CD4-positive, alpha-beta T cell (primary cell): ENCODE measurements at regions not wholly inside any gene's neighbourhood (a gene's known extent, or its start where the extent isn't known, plus 50 kb on each side); places are given as distances from the start of the nearest gene placed in this dataset.

ENCODE experiments used
- ATAC-seq: fragments of 200-7000 bp; cut with Tn5 transposase; one replicate; pipeline ENCODE4 v1.10.0; 2022; ENCODE audit warnings: mild to moderate bottlenecking; ENCODE audit not compliant: poor library complexity
- CTCF ChIA-PET: fragments of 350-600 bp; sonication (Branson Sonifier 250); formaldehyde crosslinking; loops from one replicate; lab custom pipeline; 2021; ENCODE audit warnings: antibody characterized with exemption, inconsistent platforms; lab: Charles Lee
- POLR2A ChIA-PET: fragments of 350-600 bp; sonication (Branson Sonifier 250); formaldehyde crosslinking; loops from one replicate; lab custom pipeline; 2021; ENCODE audit warnings: antibody characterized with exemption, inconsistent platforms; lab: Charles Lee
- DNase-seq, 14 experiments: peaks; one replicate each; pipeline ENCODE4 v3.0.0-alpha.2; 2013 to 2020; ENCODE audit warnings: mixed read lengths in 2 of 14
- H3K27ac ChIP-seq, 2 donors: one replicate each; pipeline versions ENCODE4 v1.5.1 to v1.7.0; 2013; ENCODE audit warnings: low read length in 2 of 2, low read depth in 1 of 2, mild to moderate bottlenecking in 1 of 2
- H3K27me3 ChIP-seq, 2 experiments: 1 replicate in 1 of 2; 2 replicates in 1 of 2; pipeline versions ENCODE4 v1.6.1 to v1.7.0; 2013; ENCODE audit warnings: low read length in 2 of 2, control low read depth in 1 of 2, mild to moderate bottlenecking in 1 of 2, moderate library complexity in 1 of 2; ENCODE audit not compliant: insufficient read depth in 2 of 2, control insufficient read depth in 1 of 2
- H3K36me3 ChIP-seq: one replicate; pipeline ENCODE4 v1.6.1; 2013; ENCODE audit warnings: low read length, control low read depth; ENCODE audit not compliant: insufficient read depth
- H3K4me1 ChIP-seq: one replicate; pipeline ENCODE4 v1.6.1; 2013; ENCODE audit warnings: low read length, control low read depth; ENCODE audit not compliant: insufficient read depth
- H3K4me3 ChIP-seq: one replicate; pipeline ENCODE4 v1.5.1; 2013; ENCODE audit warnings: mild to moderate bottlenecking, low read length, moderate library complexity
- H3K9me3 ChIP-seq, 2 experiments: 1 replicate in 1 of 2; 2 replicates in 1 of 2; pipeline versions ENCODE4 v1.6.1 to v1.7.0; 2013; ENCODE audit warnings: low read length in 2 of 2, mild to moderate bottlenecking in 2 of 2, control low read depth in 1 of 2, moderate library complexity in 1 of 2; ENCODE audit not compliant: control insufficient read depth in 1 of 2, insufficient read depth in 1 of 2
- H3K27ac Mint-ChIP-seq: one replicate; pipeline ENCODE4 v1.8.0; 2020; ENCODE audit warnings: mixed read lengths
- H3K27me3 Mint-ChIP-seq: one replicate; pipeline ENCODE4 v1.8.0; 2021; ENCODE audit warnings: mixed read lengths
- H3K36me3 Mint-ChIP-seq: one replicate; pipeline ENCODE4 v1.8.0; 2021; ENCODE audit warnings: low read depth, mixed read lengths
- H3K4me1 Mint-ChIP-seq: one replicate; pipeline ENCODE4 v1.8.0; 2021; ENCODE audit warnings: low read depth, mixed read lengths
- H3K4me3 Mint-ChIP-seq: one replicate; pipeline ENCODE4 v1.8.0; 2020; ENCODE audit warnings: mild to moderate bottlenecking, mixed read lengths
- H3K9me3 Mint-ChIP-seq: one replicate; pipeline ENCODE4 v1.8.0; 2020; ENCODE audit warnings: mixed read lengths
- intact Hi-C, 2 experiments: fragments of 100-400 bp; cut with DNase I in 1 of 2; cut with micrococcal nuclease in 1 of 2; formaldehyde crosslinking; loops; one replicate each; pipeline versions ENCODE4 v1.15.1 to v1.9.0; 2023 to 2025; cut with DNase I, micrococcal nuclease
- TF ChIP-seq, protein P1 (sequence below): fragments of 200-600 bp; IDR thresholded peaks from one replicate; pipeline ENCODE4 v1.8.0; 2022; ENCODE audit warnings: antibody characterized with exemption, mild to moderate bottlenecking

DNA sequence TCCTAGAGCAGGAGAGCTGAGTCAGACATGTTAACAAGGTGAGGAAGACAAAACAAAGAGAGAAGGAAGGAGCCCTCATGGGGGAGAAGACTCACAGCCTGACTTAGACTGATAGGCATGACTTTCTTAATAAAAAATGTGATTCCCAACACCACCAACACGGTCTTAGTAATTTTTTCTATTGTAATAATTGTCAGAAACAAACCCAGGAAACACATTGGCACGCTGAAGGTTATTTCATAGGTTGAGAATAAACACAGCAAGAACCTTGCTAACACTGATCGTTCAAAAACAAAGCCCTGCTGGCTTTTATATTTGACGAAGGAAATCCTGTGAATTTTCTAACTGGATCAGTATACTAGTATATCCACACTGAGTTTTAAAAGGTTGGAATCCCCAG, 286.8 kb downstream of the HACE1 start:
- H3K9me3 Mint-ChIP-seq = no peaks in the 10 kb centered on the region
- H3K36me3 Mint-ChIP-seq = no peaks in the 10 kb centered on the region
- ChIA-PET CTCF (no interaction called here), POLR2A (no interaction called here)
- H3K4me3 Mint-ChIP-seq = no peak overlapping the region
- no peaks in the 10 kb centered on the region for H3K27me3 Mint-ChIP-seq
- intact Hi-C loops = no loop called here
- DNase-seq (no peak), ATAC-seq (no peak)
- no peaks in the 10 kb centered on the region for H3K4me1 Mint-ChIP-seq
- no peaks in the 10 kb centered on the region for H3K27me3 ChIP-seq
- TF ChIP-seq, protein P1, sequence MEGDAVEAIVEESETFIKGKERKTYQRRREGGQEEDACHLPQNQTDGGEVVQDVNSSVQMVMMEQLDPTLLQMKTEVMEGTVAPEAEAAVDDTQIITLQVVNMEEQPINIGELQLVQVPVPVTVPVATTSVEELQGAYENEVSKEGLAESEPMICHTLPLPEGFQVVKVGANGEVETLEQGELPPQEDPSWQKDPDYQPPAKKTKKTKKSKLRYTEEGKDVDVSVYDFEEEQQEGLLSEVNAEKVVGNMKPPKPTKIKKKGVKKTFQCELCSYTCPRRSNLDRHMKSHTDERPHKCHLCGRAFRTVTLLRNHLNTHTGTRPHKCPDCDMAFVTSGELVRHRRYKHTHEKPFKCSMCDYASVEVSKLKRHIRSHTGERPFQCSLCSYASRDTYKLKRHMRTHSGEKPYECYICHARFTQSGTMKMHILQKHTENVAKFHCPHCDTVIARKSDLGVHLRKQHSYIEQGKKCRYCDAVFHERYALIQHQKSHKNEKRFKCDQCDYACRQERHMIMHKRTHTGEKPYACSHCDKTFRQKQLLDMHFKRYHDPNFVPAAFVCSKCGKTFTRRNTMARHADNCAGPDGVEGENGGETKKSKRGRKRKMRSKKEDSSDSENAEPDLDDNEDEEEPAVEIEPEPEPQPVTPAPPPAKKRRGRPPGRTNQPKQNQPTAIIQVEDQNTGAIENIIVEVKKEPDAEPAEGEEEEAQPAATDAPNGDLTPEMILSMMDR = no peak
- no peak overlapping the region for H3K27ac ChIP-seq
- H3K9me3 ChIP-seq = no peaks in the 10 kb centered on the region
- H3K27ac Mint-ChIP-seq = no peak overlapping the region
- no peaks in the 10 kb centered on the region for H3K4me1 ChIP-seq
- no peaks in the 10 kb centered on the region for H3K36me3 ChIP-seq
- H3K4me3 ChIP-seq = no peak overlapping the region

DNA sequence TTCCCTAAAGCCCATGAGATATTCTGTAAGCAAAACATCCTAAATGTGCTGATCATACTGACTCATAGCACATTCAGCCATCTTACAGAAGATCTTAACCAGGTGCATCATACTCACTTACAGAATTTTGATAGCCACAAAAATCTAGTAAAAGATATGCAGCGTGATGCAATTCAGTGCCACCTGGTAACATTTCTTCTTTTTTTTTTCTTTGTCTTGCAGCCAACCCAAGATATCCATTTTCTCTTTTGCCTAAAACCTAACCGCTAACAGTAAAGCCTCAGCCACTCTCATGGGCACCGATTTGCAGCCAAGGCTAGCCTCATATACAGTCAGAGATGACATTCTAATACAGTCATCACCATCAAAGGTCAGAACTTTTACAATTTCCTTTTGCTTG, 293.3 kb downstream of the HACE1 start:
- no peak for DNase-seq
- Mint-ChIP-seq H3K4me1 (no peaks in the 10 kb centered on the region), H3K27me3 (no peaks in the 10 kb centered on the region), H3K27ac (no peak overlapping the region), H3K9me3 (no peaks in the 10 kb centered on the region), H3K4me3 (no peak overlapping the region), H3K36me3 (no peaks in the 10 kb centered on the region)
- Histone ChIP-seq H3K9me3 (no peaks in the 10 kb centered on the region), H3K27ac (no peak overlapping the region), H3K27me3 (no peaks in the 10 kb centered on the region), H3K4me1 (no peaks in the 10 kb centered on the region), H3K36me3 (no peaks in the 10 kb centered on the region), H3K4me3 (no peak overlapping the region)
- ChIA-PET POLR2A (no interaction called here), CTCF (no interaction called here)
- ATAC-seq = no peak
- TF ChIP-seq, protein P1 = no peak
- intact Hi-C loops = no loop called here

DNA sequence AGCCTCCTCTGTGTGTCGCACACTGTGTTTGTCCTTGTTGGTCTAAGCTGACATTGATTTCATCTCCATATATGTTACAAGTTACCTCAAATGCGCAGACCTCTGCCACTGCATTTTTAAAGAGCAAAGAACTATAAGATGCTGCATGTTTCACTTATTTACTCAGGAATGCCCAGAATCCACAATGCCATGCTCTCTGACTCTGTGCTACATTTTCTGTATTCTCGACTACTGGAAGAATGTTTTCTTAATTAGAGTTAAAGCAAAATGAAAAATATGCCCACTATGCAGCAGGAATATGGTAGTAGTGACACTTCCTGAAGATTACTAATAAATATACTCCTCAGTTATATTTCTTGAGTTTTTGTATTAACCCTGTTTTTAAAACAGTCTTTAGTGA, 296.4 kb downstream of the HACE1 start:
- Histone ChIP-seq H3K36me3 (no peaks in the 10 kb centered on the region), H3K4me1 (no peaks in the 10 kb centered on the region), H3K27me3 (no peaks in the 10 kb centered on the region), H3K9me3 (peaks cover 0 to 3% of the 10 kb centered on the region in 2 experiments), H3K27ac (no peak overlapping the region), H3K4me3 (no peak overlapping the region)
- no peak overlapping the region for H3K4me3 Mint-ChIP-seq
- H3K4me1 Mint-ChIP-seq = no peaks in the 10 kb centered on the region
- H3K36me3 Mint-ChIP-seq = no peaks in the 10 kb centered on the region
- H3K9me3 Mint-ChIP-seq = no peaks in the 10 kb centered on the region
- ATAC-seq (no peak), DNase-seq (no peak)
- H3K27me3 Mint-ChIP-seq = no peaks in the 10 kb centered on the region
- H3K27ac Mint-ChIP-seq = no peak overlapping the region
- intact Hi-C loops = no loop called here
- CTCF ChIA-PET = no interaction called here
- POLR2A ChIA-PET = no interaction called here
- TF ChIP-seq, protein P1 = no peak
